ENCODE measurements at regions not wholly inside any gene's neighbourhood (a gene's known extent, or its start where the extent isn't known, plus 50 kb on each side); places are given as distances from the start of the nearest gene placed in this dataset.

- TF ChIP-seq, protein P1, sequence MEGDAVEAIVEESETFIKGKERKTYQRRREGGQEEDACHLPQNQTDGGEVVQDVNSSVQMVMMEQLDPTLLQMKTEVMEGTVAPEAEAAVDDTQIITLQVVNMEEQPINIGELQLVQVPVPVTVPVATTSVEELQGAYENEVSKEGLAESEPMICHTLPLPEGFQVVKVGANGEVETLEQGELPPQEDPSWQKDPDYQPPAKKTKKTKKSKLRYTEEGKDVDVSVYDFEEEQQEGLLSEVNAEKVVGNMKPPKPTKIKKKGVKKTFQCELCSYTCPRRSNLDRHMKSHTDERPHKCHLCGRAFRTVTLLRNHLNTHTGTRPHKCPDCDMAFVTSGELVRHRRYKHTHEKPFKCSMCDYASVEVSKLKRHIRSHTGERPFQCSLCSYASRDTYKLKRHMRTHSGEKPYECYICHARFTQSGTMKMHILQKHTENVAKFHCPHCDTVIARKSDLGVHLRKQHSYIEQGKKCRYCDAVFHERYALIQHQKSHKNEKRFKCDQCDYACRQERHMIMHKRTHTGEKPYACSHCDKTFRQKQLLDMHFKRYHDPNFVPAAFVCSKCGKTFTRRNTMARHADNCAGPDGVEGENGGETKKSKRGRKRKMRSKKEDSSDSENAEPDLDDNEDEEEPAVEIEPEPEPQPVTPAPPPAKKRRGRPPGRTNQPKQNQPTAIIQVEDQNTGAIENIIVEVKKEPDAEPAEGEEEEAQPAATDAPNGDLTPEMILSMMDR (IDR thresholded peaks at IDR 0.05): no peak
- TF ChIP-seq POLR2A (IDR thresholded peaks at IDR 0.05): no peak
Observed at GRCh38 chr10:77721815-77722214, 84.2 kb upstream of the KCNMA1 start.

Data from upper lobe of left lung (tissue), 4 donors.